ENCODE measurements at regions not wholly inside any gene's neighbourhood (a gene's known extent, or its start where the extent isn't known, plus 50 kb on each side); places are given as distances from the start of the nearest gene placed in this dataset.

DNA sequence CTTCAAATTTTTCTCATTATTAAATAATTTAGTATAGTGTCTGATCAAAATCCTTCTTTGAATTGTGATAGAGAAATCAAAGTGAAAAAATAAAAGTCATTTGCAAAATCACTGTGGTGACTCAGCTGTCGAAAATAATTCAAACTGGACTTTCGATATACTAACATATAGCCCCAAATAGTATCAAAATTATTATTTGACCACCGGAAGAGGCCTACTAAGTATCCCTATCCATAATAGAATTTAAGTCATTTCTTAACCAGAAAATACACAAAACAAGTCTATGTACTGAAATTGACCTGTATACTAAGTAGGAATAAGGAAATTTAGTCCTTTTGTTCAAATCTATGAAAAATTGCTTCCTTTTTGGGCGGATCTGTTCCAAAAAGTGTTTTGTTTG is 180.7 kb downstream of the MRPL39 start (continued):
- TF ChIP-seq, protein P1, sequence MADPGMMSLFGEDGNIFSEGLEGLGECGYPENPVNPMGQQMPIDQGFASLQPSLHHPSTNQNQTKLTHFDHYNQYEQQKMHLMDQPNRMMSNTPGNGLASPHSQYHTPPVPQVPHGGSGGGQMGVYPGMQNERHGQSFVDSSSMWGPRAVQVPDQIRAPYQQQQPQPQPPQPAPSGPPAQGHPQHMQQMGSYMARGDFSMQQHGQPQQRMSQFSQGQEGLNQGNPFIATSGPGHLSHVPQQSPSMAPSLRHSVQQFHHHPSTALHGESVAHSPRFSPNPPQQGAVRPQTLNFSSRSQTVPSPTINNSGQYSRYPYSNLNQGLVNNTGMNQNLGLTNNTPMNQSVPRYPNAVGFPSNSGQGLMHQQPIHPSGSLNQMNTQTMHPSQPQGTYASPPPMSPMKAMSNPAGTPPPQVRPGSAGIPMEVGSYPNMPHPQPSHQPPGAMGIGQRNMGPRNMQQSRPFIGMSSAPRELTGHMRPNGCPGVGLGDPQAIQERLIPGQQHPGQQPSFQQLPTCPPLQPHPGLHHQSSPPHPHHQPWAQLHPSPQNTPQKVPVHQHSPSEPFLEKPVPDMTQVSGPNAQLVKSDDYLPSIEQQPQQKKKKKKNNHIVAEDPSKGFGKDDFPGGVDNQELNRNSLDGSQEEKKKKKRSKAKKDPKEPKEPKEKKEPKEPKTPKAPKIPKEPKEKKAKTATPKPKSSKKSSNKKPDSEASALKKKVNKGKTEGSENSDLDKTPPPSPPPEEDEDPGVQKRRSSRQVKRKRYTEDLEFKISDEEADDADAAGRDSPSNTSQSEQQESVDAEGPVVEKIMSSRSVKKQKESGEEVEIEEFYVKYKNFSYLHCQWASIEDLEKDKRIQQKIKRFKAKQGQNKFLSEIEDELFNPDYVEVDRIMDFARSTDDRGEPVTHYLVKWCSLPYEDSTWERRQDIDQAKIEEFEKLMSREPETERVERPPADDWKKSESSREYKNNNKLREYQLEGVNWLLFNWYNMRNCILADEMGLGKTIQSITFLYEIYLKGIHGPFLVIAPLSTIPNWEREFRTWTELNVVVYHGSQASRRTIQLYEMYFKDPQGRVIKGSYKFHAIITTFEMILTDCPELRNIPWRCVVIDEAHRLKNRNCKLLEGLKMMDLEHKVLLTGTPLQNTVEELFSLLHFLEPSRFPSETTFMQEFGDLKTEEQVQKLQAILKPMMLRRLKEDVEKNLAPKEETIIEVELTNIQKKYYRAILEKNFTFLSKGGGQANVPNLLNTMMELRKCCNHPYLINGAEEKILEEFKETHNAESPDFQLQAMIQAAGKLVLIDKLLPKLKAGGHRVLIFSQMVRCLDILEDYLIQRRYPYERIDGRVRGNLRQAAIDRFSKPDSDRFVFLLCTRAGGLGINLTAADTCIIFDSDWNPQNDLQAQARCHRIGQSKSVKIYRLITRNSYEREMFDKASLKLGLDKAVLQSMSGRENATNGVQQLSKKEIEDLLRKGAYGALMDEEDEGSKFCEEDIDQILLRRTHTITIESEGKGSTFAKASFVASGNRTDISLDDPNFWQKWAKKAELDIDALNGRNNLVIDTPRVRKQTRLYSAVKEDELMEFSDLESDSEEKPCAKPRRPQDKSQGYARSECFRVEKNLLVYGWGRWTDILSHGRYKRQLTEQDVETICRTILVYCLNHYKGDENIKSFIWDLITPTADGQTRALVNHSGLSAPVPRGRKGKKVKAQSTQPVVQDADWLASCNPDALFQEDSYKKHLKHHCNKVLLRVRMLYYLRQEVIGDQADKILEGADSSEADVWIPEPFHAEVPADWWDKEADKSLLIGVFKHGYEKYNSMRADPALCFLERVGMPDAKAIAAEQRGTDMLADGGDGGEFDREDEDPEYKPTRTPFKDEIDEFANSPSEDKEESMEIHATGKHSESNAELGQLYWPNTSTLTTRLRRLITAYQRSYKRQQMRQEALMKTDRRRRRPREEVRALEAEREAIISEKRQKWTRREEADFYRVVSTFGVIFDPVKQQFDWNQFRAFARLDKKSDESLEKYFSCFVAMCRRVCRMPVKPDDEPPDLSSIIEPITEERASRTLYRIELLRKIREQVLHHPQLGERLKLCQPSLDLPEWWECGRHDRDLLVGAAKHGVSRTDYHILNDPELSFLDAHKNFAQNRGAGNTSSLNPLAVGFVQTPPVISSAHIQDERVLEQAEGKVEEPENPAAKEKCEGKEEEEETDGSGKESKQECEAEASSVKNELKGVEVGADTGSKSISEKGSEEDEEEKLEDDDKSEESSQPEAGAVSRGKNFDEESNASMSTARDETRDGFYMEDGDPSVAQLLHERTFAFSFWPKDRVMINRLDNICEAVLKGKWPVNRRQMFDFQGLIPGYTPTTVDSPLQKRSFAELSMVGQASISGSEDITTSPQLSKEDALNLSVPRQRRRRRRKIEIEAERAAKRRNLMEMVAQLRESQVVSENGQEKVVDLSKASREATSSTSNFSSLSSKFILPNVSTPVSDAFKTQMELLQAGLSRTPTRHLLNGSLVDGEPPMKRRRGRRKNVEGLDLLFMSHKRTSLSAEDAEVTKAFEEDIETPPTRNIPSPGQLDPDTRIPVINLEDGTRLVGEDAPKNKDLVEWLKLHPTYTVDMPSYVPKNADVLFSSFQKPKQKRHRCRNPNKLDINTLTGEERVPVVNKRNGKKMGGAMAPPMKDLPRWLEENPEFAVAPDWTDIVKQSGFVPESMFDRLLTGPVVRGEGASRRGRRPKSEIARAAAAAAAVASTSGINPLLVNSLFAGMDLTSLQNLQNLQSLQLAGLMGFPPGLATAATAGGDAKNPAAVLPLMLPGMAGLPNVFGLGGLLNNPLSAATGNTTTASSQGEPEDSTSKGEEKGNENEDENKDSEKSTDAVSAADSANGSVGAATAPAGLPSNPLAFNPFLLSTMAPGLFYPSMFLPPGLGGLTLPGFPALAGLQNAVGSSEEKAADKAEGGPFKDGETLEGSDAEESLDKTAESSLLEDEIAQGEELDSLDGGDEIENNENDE (IDR thresholded peaks at IDR 0.05; ENCODE audit: insufficient replicate concordance, low read length): no peak
